AG09319 (cell line): ENCODE measurements at regions not wholly inside any gene's neighbourhood (a gene's known extent, or its start where the extent isn't known, plus 50 kb on each side); places are given as distances from the start of the nearest gene placed in this dataset.

Experiments
- DNase-seq: peaks from one replicate; pipeline ENCODE4 v3.0.0-alpha.2; 2010; ENCODE audit warnings: low read depth; ENCODE audit errors: extremely low read depth
- CTCF ChIP-seq: IDR thresholded peaks from 2 replicates; pipeline ENCODE4 v1.5.1; 2011; ENCODE audit warnings: low read depth, mild to moderate bottlenecking, inconsistent platforms, low read length, moderate library complexity

- no peak for DNase-seq
These were observed 87.7 kb downstream of the UTP18 start for GRCh38 chr17:51347851-51348584.

GRCh38 chr17:51351080-51351479 is 90.7 kb downstream of the UTP18 start:
- no peak for TF ChIP-seq CTCF
- no peak for DNase-seq

More at GRCh38 chr17:51347851-51348584, 87.7 kb downstream of the UTP18 start:
- TF ChIP-seq CTCF: no peak

- TF ChIP-seq CTCF: no peak
- DNase-seq: no peak
These were observed 91.5 kb downstream of the UTP18 start for GRCh38 chr17:51351890-51352289.

GRCh38 chr17:51352798-51353197 is 92.5 kb downstream of the UTP18 start:
- no peak for DNase-seq

GRCh38 chr17:51353296-51353695 is 93.0 kb downstream of the UTP18 start:
- DNase-seq: no peak
- no peak for TF ChIP-seq CTCF

More at GRCh38 chr17:51352798-51353197, 92.5 kb downstream of the UTP18 start:
- TF ChIP-seq CTCF: no peak

- no peak for DNase-seq
- no peak for TF ChIP-seq CTCF
These were observed 94.6 kb downstream of the UTP18 start for GRCh38 chr17:51354936-51355335.

GRCh38 chr17:51355441-51356410 is 95.4 kb downstream of the UTP18 start:
- DNase-seq: no peak
- TF ChIP-seq CTCF: no peak
